ENCODE measurements at regions not wholly inside any gene's neighbourhood (a gene's known extent, or its start where the extent isn't known, plus 50 kb on each side); places are given as distances from the start of the nearest gene placed in this dataset.

DNA sequence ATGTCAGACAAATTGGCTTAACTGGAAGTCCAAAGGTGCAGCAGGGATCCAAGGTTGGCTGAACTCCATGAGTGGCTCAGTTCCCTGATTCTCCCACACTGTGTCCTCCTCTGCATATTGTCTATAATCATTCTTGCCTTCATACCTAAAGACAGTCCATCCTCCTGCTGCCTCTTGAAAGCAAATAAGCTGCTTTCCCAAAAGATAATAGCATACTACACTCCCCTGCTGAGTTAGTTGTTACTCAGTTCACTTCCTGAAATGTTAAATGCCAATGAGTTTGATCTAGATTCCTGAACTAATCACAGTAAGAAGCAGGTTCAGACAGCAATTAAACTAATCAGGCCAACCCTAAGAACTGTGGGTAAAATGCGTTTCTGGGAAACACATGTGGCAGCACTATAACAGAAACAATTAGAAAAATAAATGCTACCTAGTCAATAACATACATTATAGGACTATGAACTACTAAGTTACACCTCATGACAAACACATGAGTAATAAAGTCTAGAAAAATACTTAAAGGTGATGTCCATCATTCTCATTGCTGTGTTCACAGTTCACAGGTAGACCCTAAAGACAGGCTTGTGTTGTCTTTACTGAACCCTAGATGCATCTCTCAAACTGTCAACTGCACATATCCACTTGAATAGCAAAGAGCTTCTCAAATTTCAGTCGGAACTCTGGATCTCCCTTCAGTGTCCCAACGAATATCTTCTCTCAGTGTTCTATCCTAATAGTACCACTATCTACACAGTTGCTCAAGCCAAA is 50.8 kb upstream of the BOLA1 start:
- in situ Hi-C loops (cut with MboI) (no loop called here), intact Hi-C loops (cut with micrococcal nuclease; ENCODE audit: unreplicated experiment) (no loop called here)
- SMC1A ChIA-PET (ENCODE audit: uncharacterized antibody, unreplicated experiment), result interaction anchor here (1.1 to 2.0 kb wide), 3 partner anchors 35 to 40 kb away, joined by 3 to 13 read pairs (median 3); a partner anchor contains a TSS

More for the DNA sequence above, 50.8 kb upstream of the BOLA1 start:
- Histone ChIP-seq H3K27ac (ENCODE audit: control insufficient read depth, insufficient read depth) (peak overlapping the region; percentile 80), H4K20me1 (ENCODE audit: control insufficient read depth, insufficient read depth) (no peaks in the 10 kb centered on the region), H2AFZ (ENCODE audit: control insufficient read depth, low read depth, low read length) (no peak overlapping the region), H3K9me3 (replicated peaks; ENCODE audit: control insufficient read depth, insufficient read depth, low read length) (no peaks in the 10 kb centered on the region), H3K9ac (ENCODE audit: control insufficient read depth, insufficient read depth, low read length) (peak overlapping the region; percentile 80), H3K36me3 (ENCODE audit: control insufficient read depth in 2 of 2, insufficient read depth in 2 of 2, low read length in 1 of 2) (no peaks in the 10 kb centered on the region; a peak in 2 of 4 replicates), H3K4me1 (ENCODE audit: control insufficient read depth, insufficient read depth, low read length) (peaks cover 21% of the 10 kb centered on the region), H3K4me3 (peak overlapping the region; percentile 80), H3K4me2 (ENCODE audit: control insufficient read depth, insufficient read depth) (peak overlapping the region; percentile 92), H3K79me2 (ENCODE audit: control insufficient read depth, insufficient read depth, low read length) (peaks cover 66% of the 10 kb centered on the region), H3K27me3 (replicated peaks in 1 of 2; ENCODE audit: control insufficient read depth in 2 of 2, insufficient read depth in 2 of 2, low read length in 1 of 2) (no peaks in the 10 kb centered on the region)
- no peak for FAIRE-seq
- WGBS (ENCODE audit: insufficient coverage, insufficient replicate concordance, low lambda C conversion rate, missing lambda C conversion rate), result 2% methylated on average over 3 of the region's 3 CpGs
- no peak for DNase-seq (ENCODE audit: low read depth, low spot score)
- ChIA-PET RAD21 (ENCODE audit: unreplicated experiment) (no interaction called here), CTCF (interaction anchor here (1.0 kb wide), 1 partner anchor 40 kb away, joined by 4 read pairs; a partner anchor contains a TSS), POLR2A (interaction anchor here (0.5 to 2.4 kb wide), 3 partner anchors 39 to 437 kb away, joined by 3 to 19 read pairs (median 6); a partner anchor contains a TSS)
- TF ChIP-seq MTA2 (IDR thresholded peaks at IDR 0.05; ENCODE audit: low read depth), result no peak
- TF ChIP-seq, protein P1, sequence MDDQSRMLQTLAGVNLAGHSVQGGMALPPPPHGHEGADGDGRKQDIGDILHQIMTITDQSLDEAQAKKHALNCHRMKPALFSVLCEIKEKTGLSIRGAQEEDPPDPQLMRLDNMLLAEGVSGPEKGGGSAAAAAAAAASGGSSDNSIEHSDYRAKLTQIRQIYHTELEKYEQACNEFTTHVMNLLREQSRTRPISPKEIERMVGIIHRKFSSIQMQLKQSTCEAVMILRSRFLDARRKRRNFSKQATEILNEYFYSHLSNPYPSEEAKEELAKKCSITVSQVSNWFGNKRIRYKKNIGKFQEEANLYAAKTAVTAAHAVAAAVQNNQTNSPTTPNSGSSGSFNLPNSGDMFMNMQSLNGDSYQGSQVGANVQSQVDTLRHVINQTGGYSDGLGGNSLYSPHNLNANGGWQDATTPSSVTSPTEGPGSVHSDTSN (IDR thresholded peaks at IDR 0.05; ENCODE audit: insufficient replicate concordance, low read depth, low read length), result no peak
- BruUV-seq (replicated peaks), result no TSS peak
- ATAC-seq, result no peak
